Adipocyte (in vitro differentiated cells): ENCODE measurements at regions not wholly inside any gene's neighbourhood (a gene's known extent, or its start where the extent isn't known, plus 50 kb on each side); places are given as distances from the start of the nearest gene placed in this dataset.

Source experiments
- DNase-seq: peaks from one replicate; pipeline ENCODE4 v3.0.0-alpha.2; 2015; ENCODE audit warnings: low read depth
- H3K27me3 ChIP-seq: replicated peaks from 2 replicates; pipeline ENCODE4 v1.7.0; 2013; ENCODE audit warnings: mild to moderate bottlenecking, low read length, moderate library complexity; ENCODE audit not compliant: control insufficient read depth, insufficient read depth
- H3K36me3 ChIP-seq: 2 replicates; pipeline ENCODE4 v1.7.0; 2013; ENCODE audit warnings: low read length, mild to moderate bottlenecking, moderate library complexity; ENCODE audit not compliant: control insufficient read depth, insufficient read depth, severe bottlenecking
- H3K4me1 ChIP-seq: 2 replicates; pipeline ENCODE4 v1.7.0; 2013; ENCODE audit warnings: mild to moderate bottlenecking, low read length, moderate library complexity; ENCODE audit not compliant: control insufficient read depth, insufficient read depth
- H3K4me3 ChIP-seq: 2 replicates; pipeline ENCODE4 v1.7.0; 2013; ENCODE audit warnings: mild to moderate bottlenecking, low read length, moderate library complexity
- H3K9ac ChIP-seq: 2 replicates; pipeline ENCODE4 v1.7.0; 2013; ENCODE audit warnings: mild to moderate bottlenecking, low read length, moderate library complexity
- H3K9me3 ChIP-seq: 2 replicates; pipeline ENCODE4 v1.7.0; 2013; ENCODE audit warnings: mild to moderate bottlenecking, low read length, moderate library complexity; ENCODE audit not compliant: control insufficient read depth

DNA sequence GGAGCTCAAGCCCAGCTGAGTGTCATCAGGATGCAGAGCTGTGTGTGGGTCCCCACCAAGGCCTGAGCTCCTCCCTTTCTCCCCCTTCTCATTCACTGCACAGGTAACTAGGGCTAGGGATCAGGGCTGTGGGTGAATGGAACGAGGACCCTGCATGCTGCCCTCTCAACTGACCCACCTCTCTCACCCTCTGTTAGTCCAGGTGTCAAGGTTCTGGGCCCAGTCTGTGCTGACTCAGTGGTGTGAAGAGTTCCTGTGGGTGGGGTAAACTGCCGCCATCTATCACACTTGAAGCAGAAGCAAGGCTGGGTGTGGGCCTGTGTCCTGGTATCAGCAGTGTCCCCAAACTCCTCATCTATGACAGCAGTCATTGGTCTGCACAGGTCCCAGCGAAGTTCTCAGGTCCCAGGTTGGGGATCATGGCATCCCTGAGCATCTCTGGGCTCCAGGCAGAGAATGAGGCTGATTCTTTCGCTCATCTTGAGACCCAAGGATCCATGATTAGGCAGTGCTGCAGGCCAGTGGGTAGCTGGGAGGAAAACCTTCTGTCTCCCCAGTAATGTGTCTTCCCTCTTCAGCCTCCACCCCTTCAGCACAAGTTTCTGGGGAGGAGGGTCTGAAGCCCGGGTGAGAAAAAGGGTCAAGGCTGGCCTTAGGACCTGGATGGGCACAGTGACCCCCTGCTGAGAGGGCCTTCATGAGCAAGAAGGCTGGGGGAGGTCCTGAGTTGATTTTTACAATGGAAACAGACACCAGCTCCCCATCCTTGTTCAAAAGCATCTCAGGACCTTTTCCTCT is 109.8 kb downstream of the ZNF280B start:
- DNase-seq, result no peak
- Histone ChIP-seq H3K4me1 (peaks cover 18% of the 10 kb centered on the region), H3K36me3 (no peaks in the 10 kb centered on the region), H3K27me3 (peaks cover 10% of the 10 kb centered on the region), H3K9ac (no peak overlapping the region), H3K9me3 (peaks cover 3% of the 10 kb centered on the region), H3K4me3 (no peak overlapping the region)

DNA sequence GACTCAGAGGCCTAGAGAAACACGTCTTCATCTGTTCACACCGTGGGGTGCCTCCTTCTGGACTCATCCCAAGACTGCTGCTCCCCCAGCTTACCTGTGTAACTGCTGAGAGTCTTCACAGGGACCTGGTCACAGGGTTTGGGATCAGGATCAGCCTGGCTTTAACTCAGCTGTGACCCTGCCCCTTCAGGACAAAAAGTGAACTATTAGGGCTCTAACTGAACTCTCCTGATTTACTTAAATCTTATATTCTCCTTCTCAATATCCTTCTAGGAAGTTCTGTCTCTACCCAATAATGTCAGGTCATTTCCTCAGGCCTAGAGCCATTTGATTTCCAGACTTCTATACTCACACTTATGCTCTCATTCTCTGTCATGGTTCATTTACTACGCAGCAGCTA is 108.4 kb downstream of the ZNF280B start:
- H3K27me3 ChIP-seq, result peaks cover 14% of the 10 kb centered on the region
- DNase-seq, result no peak
- H3K9me3 ChIP-seq, result no peaks in the 10 kb centered on the region
- no peaks in the 10 kb centered on the region for H3K36me3 ChIP-seq
- peaks cover 18% of the 10 kb centered on the region for H3K4me1 ChIP-seq
- H3K4me3 ChIP-seq, result no peak overlapping the region
- no peak overlapping the region for H3K9ac ChIP-seq

GRCh38 chr22:22400964-22401363 is 107.6 kb downstream of the ZNF280B start:
- no peaks in the 10 kb centered on the region for H3K9me3 ChIP-seq
- H3K4me3 ChIP-seq, result no peak overlapping the region
- no peak overlapping the region for H3K9ac ChIP-seq
- H3K27me3 ChIP-seq, result peaks cover 22% of the 10 kb centered on the region
- H3K36me3 ChIP-seq, result no peaks in the 10 kb centered on the region
- DNase-seq, result no peak
- H3K4me1 ChIP-seq, result peaks cover 18% of the 10 kb centered on the region

DNA sequence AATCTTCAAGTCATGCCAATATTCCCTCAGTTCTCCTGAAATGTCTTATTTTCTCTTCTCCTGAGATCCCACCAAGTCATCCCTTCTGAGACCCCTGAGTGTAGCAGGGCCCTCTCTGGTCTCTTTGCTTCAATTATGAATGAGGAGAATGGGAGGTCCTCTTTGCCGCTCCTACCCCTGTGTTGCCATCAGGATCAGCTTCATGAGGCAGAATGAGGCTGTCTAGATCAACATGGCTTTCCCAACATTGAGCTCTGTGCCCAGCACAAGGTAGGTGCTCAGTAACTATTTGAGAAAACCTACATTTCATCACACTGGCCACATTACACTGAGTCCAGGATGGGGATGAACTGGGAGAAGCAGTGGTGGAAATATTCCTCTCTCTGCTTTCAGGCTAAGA is 107.2 kb downstream of the ZNF280B start:
- no peak overlapping the region for H3K4me3 ChIP-seq
- H3K9ac ChIP-seq, result no peak overlapping the region
- no peaks in the 10 kb centered on the region for H3K36me3 ChIP-seq
- DNase-seq, result no peak
- H3K27me3 ChIP-seq, result peaks cover 25% of the 10 kb centered on the region
- no peaks in the 10 kb centered on the region for H3K9me3 ChIP-seq
- peaks cover 18% of the 10 kb centered on the region for H3K4me1 ChIP-seq

DNA sequence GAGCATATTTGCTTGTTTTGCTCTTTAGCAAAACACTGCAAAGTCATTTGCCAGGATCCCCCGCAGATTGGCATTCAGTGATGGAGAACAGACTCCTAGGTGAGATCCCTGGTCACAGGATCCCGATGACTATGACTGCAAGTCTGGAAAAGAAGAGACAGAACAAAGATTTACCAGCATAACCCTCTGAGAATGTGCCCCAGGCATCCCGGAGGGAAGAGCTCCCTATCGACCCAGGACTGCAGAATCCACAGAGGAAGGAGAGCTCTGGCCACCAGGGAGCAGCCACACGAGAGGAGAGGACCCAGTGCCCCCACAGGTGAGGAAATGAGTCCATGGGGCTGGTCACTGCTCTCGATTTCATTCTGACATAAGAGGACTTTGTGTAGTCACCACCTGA is 105.2 kb downstream of the ZNF280B start:
- no peaks in the 10 kb centered on the region for H3K4me1 ChIP-seq
- no peaks in the 10 kb centered on the region for H3K9me3 ChIP-seq
- no peak overlapping the region for H3K9ac ChIP-seq
- no peak for DNase-seq
- H3K27me3 ChIP-seq, result peaks cover 34% of the 10 kb centered on the region
- H3K4me3 ChIP-seq, result no peak overlapping the region
- no peaks in the 10 kb centered on the region for H3K36me3 ChIP-seq

DNA sequence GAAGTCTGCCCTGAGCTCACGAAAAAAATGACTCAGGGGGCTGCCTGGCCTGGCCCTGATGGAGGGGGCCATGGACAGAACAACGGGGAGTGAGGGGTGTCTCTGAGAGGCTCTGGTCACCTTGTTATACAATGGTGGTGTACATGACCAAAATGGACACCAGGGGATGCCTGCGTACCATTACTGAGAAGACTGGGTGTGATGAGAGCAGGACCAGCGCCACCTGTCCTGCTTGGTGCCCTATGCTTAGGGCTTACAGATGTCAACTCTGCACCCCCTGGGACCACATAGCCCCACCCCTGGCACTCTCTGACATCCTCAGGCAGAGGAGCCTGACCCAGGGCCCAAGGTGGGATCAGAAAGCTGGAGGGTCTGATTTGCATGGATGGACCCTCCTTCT is 104.8 kb downstream of the ZNF280B start:
- H3K9ac ChIP-seq, result no peak overlapping the region
- no peaks in the 10 kb centered on the region for H3K36me3 ChIP-seq
- H3K27me3 ChIP-seq, result peaks cover 39% of the 10 kb centered on the region
- no peaks in the 10 kb centered on the region for H3K4me1 ChIP-seq
- no peak for DNase-seq
- H3K4me3 ChIP-seq, result no peak overlapping the region
- no peaks in the 10 kb centered on the region for H3K9me3 ChIP-seq

DNA sequence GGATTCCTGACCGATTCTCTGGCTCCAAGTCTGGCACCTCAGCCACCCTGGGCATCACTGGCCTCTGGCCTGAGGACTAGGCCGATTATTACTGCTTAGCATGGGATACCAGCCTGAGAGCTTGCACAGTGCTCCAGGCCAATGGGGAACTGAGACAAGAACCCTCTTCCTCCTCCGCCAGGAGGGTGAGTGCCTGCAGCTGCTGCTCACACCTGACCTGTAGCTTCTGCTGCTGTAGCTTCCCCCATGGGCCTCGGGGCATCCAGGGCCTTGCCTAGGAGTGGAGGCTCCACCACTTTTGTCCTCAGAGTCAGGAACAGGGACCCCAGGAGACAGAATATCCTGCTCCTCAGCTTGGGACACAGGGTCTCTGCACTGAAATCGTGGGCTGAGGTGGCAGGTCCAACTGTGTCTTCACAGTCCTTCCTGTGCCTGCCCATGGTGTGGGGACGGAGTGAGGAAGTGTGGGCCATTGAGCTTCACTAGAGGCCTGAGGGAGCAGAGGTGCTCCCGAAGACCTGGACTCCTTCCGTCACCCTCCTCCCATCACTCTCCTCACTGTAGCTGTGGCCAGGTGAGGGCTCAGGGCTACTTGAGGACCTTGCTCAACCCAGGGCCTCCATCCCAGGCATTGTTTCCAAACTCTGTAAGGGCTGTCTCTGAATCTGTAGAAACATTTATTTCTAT is 103.8 kb downstream of the ZNF280B start:
- Histone ChIP-seq H3K36me3 (no peaks in the 10 kb centered on the region), H3K9me3 (no peaks in the 10 kb centered on the region), H3K9ac (no peak overlapping the region), H3K27me3 (peaks cover 35% of the 10 kb centered on the region), H3K4me3 (no peak overlapping the region), H3K4me1 (no peaks in the 10 kb centered on the region)
- no peak for DNase-seq

DNA sequence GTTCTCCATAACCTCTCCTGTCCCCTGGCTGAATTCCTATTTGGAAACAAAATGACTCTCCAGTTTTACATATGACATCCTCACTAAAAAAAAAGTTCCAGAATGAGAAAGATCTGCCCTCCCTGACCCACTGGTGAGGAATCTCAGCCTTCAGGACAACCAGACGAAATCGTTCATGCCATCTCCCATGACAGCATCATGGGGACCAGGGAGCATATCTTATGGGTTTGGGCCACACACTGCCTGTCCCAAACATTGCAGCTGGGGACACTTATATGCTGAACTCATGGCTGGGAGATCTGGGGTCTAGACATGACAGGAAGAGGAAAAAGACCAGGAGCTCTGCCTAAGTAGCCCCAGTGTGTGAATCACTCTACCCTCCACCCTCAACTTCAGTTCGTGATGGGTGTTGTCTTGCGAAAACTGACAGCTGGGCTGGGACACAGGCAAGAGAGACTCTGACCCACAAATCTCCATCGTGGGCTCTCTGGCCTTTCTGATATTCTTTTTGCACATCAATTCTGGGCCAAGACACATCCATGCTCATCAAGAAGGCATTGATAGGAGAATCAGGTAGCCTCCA is 102.0 kb downstream of the ZNF280B start:
- Histone ChIP-seq H3K9ac (no peak overlapping the region), H3K27me3 (peaks cover 32% of the 10 kb centered on the region), H3K36me3 (no peaks in the 10 kb centered on the region), H3K9me3 (no peaks in the 10 kb centered on the region), H3K4me1 (no peaks in the 10 kb centered on the region), H3K4me3 (no peak overlapping the region)
- DNase-seq, result no peak

DNA sequence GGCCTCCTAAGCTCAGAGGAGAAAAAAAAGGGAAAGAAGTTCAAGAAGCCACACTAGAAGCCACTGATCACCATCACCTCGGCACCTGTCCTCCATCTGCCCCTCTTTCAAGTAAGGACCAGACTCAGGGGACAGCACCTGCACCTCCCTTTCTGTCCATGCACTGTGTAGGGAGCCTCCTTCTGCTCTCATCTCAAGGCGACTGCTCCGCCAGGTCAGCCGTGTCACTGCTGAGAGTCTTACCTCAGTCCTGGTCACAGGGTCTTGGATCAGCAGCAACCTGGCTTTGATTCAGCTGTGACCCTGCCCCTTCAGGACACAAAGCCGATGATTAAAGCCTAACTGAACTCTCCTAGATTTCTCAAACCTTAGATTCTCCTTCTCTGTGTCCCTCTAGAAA is 101.5 kb downstream of the ZNF280B start:
- Histone ChIP-seq H3K36me3 (no peaks in the 10 kb centered on the region), H3K9me3 (no peaks in the 10 kb centered on the region), H3K9ac (no peak overlapping the region), H3K27me3 (peaks cover 34% of the 10 kb centered on the region), H3K4me1 (no peaks in the 10 kb centered on the region), H3K4me3 (no peak overlapping the region)
- no peak for DNase-seq

DNA sequence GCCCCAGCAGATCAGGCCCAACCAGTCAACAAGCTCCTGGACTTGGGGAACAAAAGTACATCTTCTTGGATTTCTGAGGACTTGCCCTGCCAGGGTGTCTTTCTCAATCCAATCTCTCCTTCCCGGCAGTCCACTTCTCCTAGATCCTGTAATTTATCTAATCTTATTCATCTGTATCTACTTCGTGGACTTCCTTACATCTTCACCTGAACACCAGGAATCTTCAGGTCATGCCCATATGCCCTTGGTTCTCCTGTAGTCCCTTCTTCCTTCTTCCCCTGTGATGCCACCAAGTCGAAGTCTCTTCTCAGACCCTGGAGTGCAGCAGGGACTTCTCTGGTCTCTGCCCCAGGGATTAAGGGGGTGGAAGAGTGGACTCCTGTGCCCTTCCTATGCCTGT is 100.3 kb downstream of the ZNF280B start:
- Histone ChIP-seq H3K4me1 (no peaks in the 10 kb centered on the region), H3K4me3 (no peak overlapping the region), H3K27me3 (peaks cover 46% of the 10 kb centered on the region), H3K9ac (no peak overlapping the region), H3K36me3 (no peaks in the 10 kb centered on the region), H3K9me3 (peaks cover 12% of the 10 kb centered on the region)
- DNase-seq, result no peak
